Loucy (cell line): ENCODE measurements at regions not wholly inside any gene's neighbourhood (a gene's known extent, or its start where the extent isn't known, plus 50 kb on each side); places are given as distances from the start of the nearest gene placed in this dataset.
"Not testable (repeated sequence)": the region's sequence is repeated elsewhere in the genome, so short reads cannot be mapped to it uniquely, and the experiment has no call there.

Source experiments
- H2AFZ ChIP-seq: fragments of 200-600 bp; sonication (generic); 2 replicates; pipeline ENCODE4 v1.6.0; 2016; ENCODE audit warnings: antibody characterized with exemption, mild to moderate bottlenecking, low read length, moderate library complexity
- H3F3A ChIP-seq: fragments of 200-600 bp; 2 replicates; pipeline ENCODE4 v1.6.0; 2016; ENCODE audit warnings: antibody characterized with exemption, low read depth, mild to moderate bottlenecking
- H3K27me3 ChIP-seq: fragments of 200-600 bp; sonication (generic); 2 replicates; pipeline ENCODE4 v1.6.1; 2014; ENCODE audit warnings: low read length, mild to moderate bottlenecking; ENCODE audit not compliant: insufficient read depth, poor library complexity, severe bottlenecking
- H3K36me3 ChIP-seq: fragments of 200-600 bp; sonication (generic); 2 replicates; pipeline ENCODE4 v1.6.1; 2016; ENCODE audit warnings: low read length; ENCODE audit not compliant: insufficient read depth
- H3K4me1 ChIP-seq: fragments of 200-600 bp; sonication (generic); 2 replicates; pipeline ENCODE4 v1.5.1; 2014; ENCODE audit warnings: low read length, mild to moderate bottlenecking; ENCODE audit not compliant: insufficient read depth, poor library complexity, severe bottlenecking
- H3K4me2 ChIP-seq: fragments of 200-600 bp; sonication (generic); 2 replicates; pipeline ENCODE4 v1.6.0; 2014; ENCODE audit warnings: antibody characterized with exemption, low read length, low read depth, mild to moderate bottlenecking; ENCODE audit not compliant: poor library complexity, severe bottlenecking
- H3K4me3 ChIP-seq: fragments of 200-600 bp; sonication (generic); 2 replicates; pipeline ENCODE4 v1.5.1; 2014; ENCODE audit warnings: low read length, mild to moderate bottlenecking, mixed read lengths; ENCODE audit not compliant: poor library complexity, severe bottlenecking
- H3K79me2 ChIP-seq: fragments of 200-600 bp; sonication (generic); 2 replicates; pipeline ENCODE4 v1.6.1; 2014; ENCODE audit warnings: low read length; ENCODE audit not compliant: insufficient read depth
- H3K9ac ChIP-seq: fragments of 200-600 bp; sonication (generic); 2 replicates; pipeline ENCODE4 v1.6.0; 2014; ENCODE audit warnings: mild to moderate bottlenecking, low read depth, low read length, moderate library complexity; ENCODE audit not compliant: poor library complexity, severe bottlenecking
- H3K9me2 ChIP-seq: fragments of 200-600 bp; sonication (generic); replicated peaks from 2 replicates; pipeline ENCODE4 v1.6.1; 2016; ENCODE audit warnings: low read depth, low read length, mixed read lengths
- H3K9me3 ChIP-seq: fragments of 200-600 bp; sonication (generic); 2 replicates; pipeline ENCODE4 v1.6.1; 2014; ENCODE audit warnings: mild to moderate bottlenecking, antibody characterized with exemption, low read length, low read depth; ENCODE audit not compliant: insufficient read depth
- H4K20me1 ChIP-seq: fragments of 200-600 bp; sonication (generic); 2 replicates; pipeline ENCODE4 v1.6.0; 2014; ENCODE audit warnings: antibody characterized with exemption, low read length, mild to moderate bottlenecking; ENCODE audit not compliant: insufficient read depth, poor library complexity, severe bottlenecking
- EZH2phosphoT487 ChIP-seq: fragments of 200-600 bp; IDR thresholded peaks from 2 replicates; pipeline ENCODE4 v1.6.1; 2018; ENCODE audit warnings: antibody characterized with exemption, mild to moderate bottlenecking, moderate library complexity, borderline replicate concordance
- TF ChIP-seq, protein P1 (sequence below): fragments of 200-600 bp; sonication (generic); conservative IDR thresholded peaks from 2 replicates; pipeline ENCODE4 v1.5.1; 2014; ENCODE audit warnings: mild to moderate bottlenecking, antibody characterized with exemption, low read length

DNA sequence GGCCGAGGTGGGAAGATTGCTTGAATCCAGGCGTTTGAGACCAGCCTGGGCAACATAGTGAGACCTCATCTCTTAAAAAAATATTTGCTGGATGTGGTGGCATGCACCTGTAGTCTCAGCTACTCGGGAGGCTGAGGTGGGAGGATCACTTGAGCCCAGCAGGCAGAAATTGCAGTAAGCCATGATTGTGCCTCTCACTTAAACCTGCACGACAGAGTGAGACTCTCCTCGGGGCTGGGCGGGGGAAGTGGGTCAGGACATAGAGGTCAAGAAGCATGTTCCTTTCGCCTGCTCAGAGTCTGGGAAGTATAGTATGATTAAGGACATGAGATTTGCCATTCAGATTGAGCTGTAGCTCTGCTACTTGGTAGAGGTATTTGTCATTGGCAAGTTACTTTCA lies 52.3 kb downstream of the SEPTIN7 start:
- peaks cover 55% of the 10 kb centered on the region for H3K36me3 ChIP-seq
- H3K9me2 ChIP-seq, H3K27me3 ChIP-seq, H3K4me3 ChIP-seq, H3F3A ChIP-seq, H2AFZ ChIP-seq, H3K4me1 ChIP-seq, H3K4me2 ChIP-seq, H3K9ac ChIP-seq, H3K9me3 ChIP-seq: not testable (repeated sequence)
- H4K20me1 ChIP-seq, result peaks cover 80% of the 10 kb centered on the region
- H3K79me2 ChIP-seq, result peaks cover 97% of the 10 kb centered on the region

DNA sequence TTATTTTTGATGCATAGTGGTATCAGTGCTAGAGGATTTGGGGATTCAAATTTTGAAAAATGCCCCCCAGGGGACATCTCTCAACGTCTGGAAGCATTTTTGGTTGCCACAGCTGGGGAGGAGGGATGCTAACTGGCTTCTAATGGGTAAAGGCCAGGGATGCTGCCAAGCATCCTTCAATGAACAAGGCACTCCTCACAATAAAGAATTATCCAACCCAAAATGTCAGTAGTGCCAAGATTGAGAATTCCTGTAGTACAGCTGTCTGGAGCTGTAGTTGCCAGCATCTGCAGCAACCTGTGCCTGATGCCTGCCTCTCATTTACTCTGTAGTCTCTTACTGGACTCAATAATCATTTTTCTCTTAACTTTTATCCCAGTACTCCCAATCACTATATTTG lies 53.5 kb downstream of the SEPTIN7 start:
- TF ChIP-seq EZH2phosphoT487, result no peak
- TF ChIP-seq, protein P1, sequence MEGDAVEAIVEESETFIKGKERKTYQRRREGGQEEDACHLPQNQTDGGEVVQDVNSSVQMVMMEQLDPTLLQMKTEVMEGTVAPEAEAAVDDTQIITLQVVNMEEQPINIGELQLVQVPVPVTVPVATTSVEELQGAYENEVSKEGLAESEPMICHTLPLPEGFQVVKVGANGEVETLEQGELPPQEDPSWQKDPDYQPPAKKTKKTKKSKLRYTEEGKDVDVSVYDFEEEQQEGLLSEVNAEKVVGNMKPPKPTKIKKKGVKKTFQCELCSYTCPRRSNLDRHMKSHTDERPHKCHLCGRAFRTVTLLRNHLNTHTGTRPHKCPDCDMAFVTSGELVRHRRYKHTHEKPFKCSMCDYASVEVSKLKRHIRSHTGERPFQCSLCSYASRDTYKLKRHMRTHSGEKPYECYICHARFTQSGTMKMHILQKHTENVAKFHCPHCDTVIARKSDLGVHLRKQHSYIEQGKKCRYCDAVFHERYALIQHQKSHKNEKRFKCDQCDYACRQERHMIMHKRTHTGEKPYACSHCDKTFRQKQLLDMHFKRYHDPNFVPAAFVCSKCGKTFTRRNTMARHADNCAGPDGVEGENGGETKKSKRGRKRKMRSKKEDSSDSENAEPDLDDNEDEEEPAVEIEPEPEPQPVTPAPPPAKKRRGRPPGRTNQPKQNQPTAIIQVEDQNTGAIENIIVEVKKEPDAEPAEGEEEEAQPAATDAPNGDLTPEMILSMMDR, result no peak
- H3K36me3 ChIP-seq, result peaks cover 49% of the 10 kb centered on the region
- H2AFZ ChIP-seq, result no peak overlapping the region
- H3K9me2 ChIP-seq, result no peaks in the 10 kb centered on the region
- H3K4me2 ChIP-seq, result no peak overlapping the region
- peaks cover 76% of the 10 kb centered on the region for H4K20me1 ChIP-seq
- H3K4me1 ChIP-seq, result no peaks in the 10 kb centered on the region
- H3F3A ChIP-seq, result no peaks in the 10 kb centered on the region
- no peaks in the 10 kb centered on the region for H3K27me3 ChIP-seq
- H3K4me3 ChIP-seq, result no peak overlapping the region
- peaks cover 5% of the 10 kb centered on the region; the same call in 1 of the 2 replicates for H3K9me3 ChIP-seq
- H3K79me2 ChIP-seq, result peaks cover 98% of the 10 kb centered on the region
- no peak overlapping the region for H3K9ac ChIP-seq

DNA sequence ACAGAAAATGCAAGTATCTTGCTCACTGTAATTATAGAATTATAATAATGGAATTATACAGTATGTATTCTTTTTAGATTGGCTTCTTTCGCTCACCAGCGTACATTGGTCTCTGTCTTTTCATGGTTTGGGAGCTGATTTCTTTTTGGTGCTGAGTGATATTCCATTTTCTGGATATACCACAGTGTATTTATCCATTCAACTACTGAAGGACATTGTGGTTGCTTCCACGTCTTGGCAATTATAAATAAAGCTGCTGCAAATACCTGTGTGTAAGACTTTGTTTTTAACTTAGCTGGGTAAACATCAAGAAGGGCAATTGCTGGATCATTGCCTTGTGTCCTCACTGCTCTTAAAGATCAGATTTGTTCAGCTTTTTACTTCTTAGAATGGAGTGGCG lies 55.3 kb downstream of the SEPTIN7 start:
- H3K9ac ChIP-seq, result no peak overlapping the region
- TF ChIP-seq EZH2phosphoT487, result no peak
- TF ChIP-seq, protein P1, result no peak
- H3K4me2 ChIP-seq, result no peak overlapping the region
- H3K9me3 ChIP-seq, result peaks cover 5% of the 10 kb centered on the region; the same call in 1 of the 2 replicates
- H3K27me3 ChIP-seq, result no peaks in the 10 kb centered on the region
- H3K9me2 ChIP-seq, result no peaks in the 10 kb centered on the region
- peaks cover 76% of the 10 kb centered on the region for H4K20me1 ChIP-seq
- no peaks in the 10 kb centered on the region for H3K4me1 ChIP-seq
- no peaks in the 10 kb centered on the region for H3F3A ChIP-seq
- H3K79me2 ChIP-seq, result peaks cover 98% of the 10 kb centered on the region
- H2AFZ ChIP-seq, result no peak overlapping the region
- H3K36me3 ChIP-seq, result peaks cover 38% of the 10 kb centered on the region
- H3K4me3 ChIP-seq, result no peak overlapping the region

DNA sequence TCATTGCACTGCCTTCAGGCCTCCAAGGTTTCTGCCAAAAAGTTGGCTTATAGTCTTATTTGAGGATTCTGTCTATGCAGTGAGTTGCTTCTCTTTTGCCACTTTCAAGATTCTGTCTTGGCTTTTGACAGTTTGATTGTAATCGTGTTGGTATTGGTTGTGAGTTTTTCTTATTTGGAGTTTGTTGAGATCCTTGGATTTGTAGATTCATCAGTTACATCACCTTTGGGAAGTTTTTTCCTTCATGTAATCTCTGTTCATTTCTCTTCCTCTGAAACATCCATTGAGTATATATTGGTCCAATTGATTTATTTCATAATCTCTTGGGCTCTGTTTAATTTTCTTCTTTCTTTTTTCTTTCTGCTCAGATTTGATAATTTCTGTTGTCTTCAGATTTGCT lies 59.8 kb downstream of the SEPTIN7 start:
- Histone ChIP-seq H3K4me3 (no peak overlapping the region), H3K9me2 (no peaks in the 10 kb centered on the region), H4K20me1 (peaks cover 66% of the 10 kb centered on the region), H3K4me1 (no peaks in the 10 kb centered on the region), H2AFZ (no peak overlapping the region), H3K79me2 (peaks cover 93% of the 10 kb centered on the region), H3K36me3 (peaks cover 43% of the 10 kb centered on the region), H3K27me3 (no peaks in the 10 kb centered on the region), H3K9ac (no peak overlapping the region), H3K4me2 (no peak overlapping the region), H3F3A (no peaks in the 10 kb centered on the region; the same call in 1 of the 2 replicates), H3K9me3 (peaks cover 5% of the 10 kb centered on the region; the same call in 1 of the 2 replicates)
- TF ChIP-seq EZH2phosphoT487, result no peak
- TF ChIP-seq, protein P1, result no peak
